HG03175 (cell line): ENCODE measurements at regions not wholly inside any gene's neighbourhood (a gene's known extent, or its start where the extent isn't known, plus 50 kb on each side); places are given as distances from the start of the nearest gene placed in this dataset.

Experiments
- ATAC-seq: cut with Tn5 transposase; IDR thresholded peaks from one replicate; pipeline ENCODE4 v1.9.1; 2021; ENCODE audit warnings: mild to moderate bottlenecking, moderate library complexity; ENCODE audit not compliant: unreplicated experiment

GRCh38 chr19:31121501-31121900 is 227.7 kb downstream of the TSHZ3 start:
- ATAC-seq: no peak

GRCh38 chr19:31120952-31121351 is 228.3 kb downstream of the TSHZ3 start:
- no peak for ATAC-seq

DNA sequence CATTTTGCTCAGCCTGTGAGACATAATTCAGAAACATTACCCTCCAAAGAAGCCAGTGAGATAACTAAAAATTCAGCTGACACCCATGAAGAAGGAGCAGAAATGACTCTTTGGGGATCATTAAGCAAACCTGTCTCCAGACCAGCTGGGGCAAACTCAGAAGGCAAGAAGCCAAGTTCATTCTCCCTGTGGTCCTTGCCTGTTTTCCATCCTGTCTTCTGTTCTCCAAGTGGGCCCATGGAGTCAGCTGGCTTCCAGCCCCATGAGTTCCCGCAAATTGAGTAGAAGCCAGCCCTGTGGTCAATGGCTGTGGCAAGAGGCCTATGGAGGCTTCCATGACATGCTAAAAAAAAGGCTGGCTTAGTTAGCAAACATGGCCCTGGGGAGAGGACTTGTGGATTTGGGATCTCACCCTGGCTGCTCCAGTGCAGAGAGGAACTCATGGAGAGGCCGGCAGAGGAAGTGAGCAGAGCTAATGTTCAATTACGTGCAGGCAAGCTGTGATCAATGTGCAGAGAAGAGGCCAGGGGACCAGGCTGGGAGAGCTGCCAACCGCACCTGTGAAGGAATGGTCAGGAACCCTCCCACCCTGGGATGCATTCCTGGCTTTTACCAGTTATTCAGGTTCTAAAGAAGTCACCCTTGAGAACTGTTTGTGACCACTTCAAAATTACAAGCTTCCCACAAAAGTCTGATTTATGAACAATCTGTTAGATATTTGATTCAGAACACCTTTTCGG is 229.1 kb downstream of the TSHZ3 start:
- ATAC-seq: no peak

- no peak for ATAC-seq
Observed at GRCh38 chr19:31118986-31119385, 230.2 kb downstream of the TSHZ3 start.

GRCh38 chr19:31118287-31118955 is 230.8 kb downstream of the TSHZ3 start:
- ATAC-seq: no peak

GRCh38 chr19:31114585-31114984 is 234.7 kb downstream of the TSHZ3 start:
- no peak for ATAC-seq

DNA sequence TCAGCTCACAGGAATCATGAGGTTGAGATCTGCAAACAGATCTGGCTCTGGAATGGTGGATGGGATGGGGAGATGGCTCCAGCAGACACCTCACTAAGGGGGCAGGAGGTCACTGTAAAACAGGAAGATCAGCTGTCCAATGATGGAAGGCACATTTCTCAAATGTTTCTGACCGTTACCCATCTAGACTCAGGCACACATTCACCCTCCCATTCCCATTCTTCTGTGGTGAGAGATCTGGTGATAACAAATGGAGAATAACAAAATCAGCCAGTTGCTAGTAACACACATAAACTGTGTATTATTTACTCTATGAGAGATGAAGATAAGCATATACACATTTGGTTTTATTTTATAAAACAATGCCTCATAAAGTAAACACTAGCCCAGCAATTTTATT is 235.9 kb downstream of the TSHZ3 start:
- no peak for ATAC-seq

DNA sequence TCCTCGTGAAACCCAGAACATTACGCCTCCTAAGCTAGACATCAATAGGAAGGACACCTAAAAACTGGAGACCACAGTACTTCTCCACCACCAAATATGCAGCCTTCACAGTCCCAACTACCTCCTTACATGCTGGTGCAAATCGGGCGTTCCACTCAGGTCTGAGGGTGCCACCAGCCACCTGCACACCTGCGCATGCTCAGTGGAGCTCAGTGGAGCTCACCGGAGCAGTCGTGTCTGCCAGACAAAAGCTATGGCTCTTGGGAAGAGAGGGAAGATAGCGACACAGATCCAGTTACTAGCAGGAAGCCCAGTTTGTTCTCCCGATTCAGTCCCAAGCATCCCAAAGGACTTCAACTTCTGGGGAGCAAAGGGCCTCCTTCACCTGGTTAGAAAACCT is 237.1 kb downstream of the TSHZ3 start:
- no peak for ATAC-seq

GRCh38 chr19:31111741-31112140 is 237.5 kb downstream of the TSHZ3 start:
- no peak for ATAC-seq

- ATAC-seq: no peak
Observed at GRCh38 chr19:31110336-31110735, 238.9 kb downstream of the TSHZ3 start.

GRCh38 chr19:31109636-31110035 is 239.6 kb downstream of the TSHZ3 start:
- no peak for ATAC-seq

DNA sequence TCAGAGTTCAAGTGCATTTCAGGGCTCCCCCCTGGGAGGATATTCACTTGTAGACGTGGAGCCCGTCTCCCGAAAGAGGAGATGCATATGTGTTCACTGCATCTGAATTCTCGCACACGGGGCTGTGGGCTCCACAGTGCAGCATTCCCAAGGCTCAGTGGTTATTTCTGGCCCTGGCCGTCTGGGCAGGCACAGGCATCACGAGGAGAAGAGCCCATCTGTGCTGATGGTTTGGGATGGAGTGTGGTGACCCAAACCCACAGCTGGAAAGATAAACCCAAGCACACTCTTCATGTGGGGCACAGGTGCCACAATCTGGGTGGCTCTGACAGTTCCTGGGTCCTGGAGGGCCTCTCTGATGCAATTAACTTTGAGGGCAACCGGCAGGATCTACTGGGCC is 242.1 kb downstream of the TSHZ3 start:
- ATAC-seq: no peak

DNA sequence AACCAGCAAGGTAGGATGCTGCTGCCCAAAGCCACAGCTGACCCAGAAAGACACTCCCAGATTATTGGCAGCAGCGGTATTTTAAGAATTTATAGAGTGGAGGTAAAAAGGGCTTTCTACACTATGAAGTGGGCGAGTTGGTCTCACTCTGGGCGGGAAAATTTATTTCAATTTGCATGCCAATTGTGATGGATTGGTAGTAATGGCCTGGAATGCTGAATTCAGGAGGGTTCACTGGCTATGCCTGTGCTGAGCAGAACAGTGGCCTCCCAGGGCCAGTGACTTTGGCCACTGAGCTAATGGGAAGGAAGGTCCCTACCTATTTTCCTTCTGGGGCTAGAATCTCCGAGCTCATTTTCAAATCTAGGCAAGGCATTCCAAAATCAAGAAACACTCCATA is 243.5 kb downstream of the TSHZ3 start:
- no peak for ATAC-seq

GRCh38 chr19:31104451-31104850 is 244.8 kb downstream of the TSHZ3 start:
- ATAC-seq: no peak

- no peak for ATAC-seq
Observed at GRCh38 chr19:31103228-31103627, 246.0 kb downstream of the TSHZ3 start.

DNA sequence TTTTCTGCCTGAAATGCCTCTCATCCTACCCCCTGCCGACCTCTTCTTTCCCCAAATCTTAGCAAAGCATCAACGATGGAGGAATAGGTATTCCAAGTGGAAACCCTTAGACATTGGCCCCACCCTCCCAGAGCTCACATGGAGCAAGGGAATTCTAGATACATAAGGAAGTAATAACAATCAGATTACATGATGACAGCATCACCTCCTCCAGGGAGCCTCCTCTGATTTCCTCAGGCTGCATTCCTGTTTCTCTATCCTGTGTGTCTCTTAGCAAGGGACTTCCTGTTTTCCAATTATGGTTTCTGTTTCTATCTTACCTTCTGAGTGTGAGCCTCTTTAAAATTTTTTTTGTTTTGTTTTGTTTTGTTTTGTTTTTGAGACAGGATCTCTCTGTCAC is 246.6 kb downstream of the TSHZ3 start:
- no peak for ATAC-seq

DNA sequence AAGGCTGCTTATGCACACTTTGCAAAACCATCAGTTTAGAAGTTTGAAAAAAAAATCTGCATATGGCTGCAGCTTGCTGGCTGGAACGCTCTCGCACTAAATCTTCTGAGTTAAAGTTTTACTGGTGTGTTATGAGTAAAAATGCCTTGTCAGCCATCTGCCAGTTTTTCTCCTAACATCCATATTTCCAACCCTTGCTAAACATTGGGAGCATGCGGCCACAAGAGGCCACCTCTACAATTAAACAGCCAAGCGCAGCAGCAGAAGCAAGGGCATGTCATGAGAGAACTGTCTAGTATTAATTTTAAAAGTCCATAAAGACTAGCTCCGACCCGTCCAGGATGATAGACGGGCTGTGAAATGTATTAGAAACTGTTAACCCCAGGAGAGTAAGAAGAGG is 248.3 kb downstream of the TSHZ3 start:
- no peak for ATAC-seq

DNA sequence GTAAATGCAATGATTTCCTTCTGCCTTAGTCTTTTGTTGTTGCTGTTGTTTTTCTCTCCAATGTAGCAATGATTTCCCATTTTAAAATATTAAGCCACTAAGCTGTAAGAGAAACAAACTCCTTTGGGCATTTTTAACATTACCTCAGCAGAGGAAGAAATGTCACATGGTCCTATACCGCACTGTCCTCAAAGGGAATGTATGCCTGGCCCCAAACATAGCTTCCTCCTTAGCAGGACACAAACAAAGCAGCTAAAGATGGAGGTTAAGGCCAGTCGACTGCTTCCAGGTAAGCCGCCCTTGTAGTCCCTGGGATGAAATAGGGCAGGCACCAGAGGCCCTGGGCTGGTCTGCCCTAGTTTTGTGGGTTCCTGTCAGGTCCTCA is 249.0 kb downstream of the TSHZ3 start:
- ATAC-seq: no peak

DNA sequence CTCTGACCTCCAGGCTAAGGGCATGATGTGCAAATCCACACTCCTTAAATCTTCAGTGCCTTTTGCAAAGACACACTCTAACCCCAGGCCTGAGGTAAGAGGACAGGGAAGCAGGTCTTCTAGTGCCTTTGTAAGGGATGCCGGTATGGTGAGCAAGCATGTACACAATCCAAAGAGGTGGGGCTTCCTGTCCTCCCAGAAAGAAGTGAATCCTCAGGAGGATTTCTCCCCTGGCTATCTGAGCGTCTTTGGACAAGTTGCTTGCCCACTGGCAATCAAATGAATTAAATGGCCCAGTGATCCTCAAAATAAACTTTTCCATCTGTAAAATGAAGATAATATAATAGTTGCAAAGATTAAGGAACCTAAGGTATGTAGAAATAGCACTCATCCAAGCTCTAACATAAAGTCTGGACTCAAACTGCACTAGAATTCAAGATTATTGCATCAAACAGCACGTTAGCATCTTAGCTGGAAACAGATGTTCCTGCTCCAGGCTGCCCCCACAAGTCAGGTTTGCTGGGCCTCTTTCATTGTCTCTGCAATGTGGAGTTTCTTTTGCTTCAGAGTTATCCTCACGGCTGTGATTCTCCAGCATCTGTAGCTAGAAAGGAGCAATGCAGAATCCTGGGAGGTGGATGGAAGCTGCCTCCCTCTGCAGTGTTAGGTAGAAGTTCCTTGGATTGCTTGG is 249.6 kb downstream of the TSHZ3 start:
- no peak for ATAC-seq

- no peak for ATAC-seq
Observed at GRCh38 chr19:31098836-31099235, 250.4 kb downstream of the TSHZ3 start.

- no peak for ATAC-seq
Observed at GRCh38 chr19:31096935-31097545, 252.2 kb downstream of the TSHZ3 start.
